Coronary artery (tissue), 2 donors: ENCODE measurements at regions not wholly inside any gene's neighbourhood (a gene's known extent, or its start where the extent isn't known, plus 50 kb on each side); places are given as distances from the start of the nearest gene placed in this dataset.

Experiments used
- DNase-seq: peaks from one replicate; pipeline ENCODE4 v3.0.0-alpha.2; 2017; ENCODE audit warnings: low spot score
- H3K27ac ChIP-seq, 2 donors: fragments of 200-600 bp; sonication (generic); one replicate each; pipeline ENCODE4 v1.5.1; 2016 to 2019
- H3K4me3 ChIP-seq: fragments of 200-600 bp; sonication (generic); 2 replicates; pipeline ENCODE4 v1.5.1; 2016; ENCODE audit warnings: mild to moderate bottlenecking, moderate library complexity
- CTCF ChIP-seq: fragments of 200-600 bp; sonication (generic); IDR thresholded peaks from one replicate; pipeline ENCODE4 v1.5.1; 2019; ENCODE audit warnings: antibody characterized with exemption

- H3K4me3 ChIP-seq: no peak overlapping the region
- no peak for TF ChIP-seq CTCF
- DNase-seq: no peak
- H3K27ac ChIP-seq: no peak overlapping the region
Measured at GRCh38 chr4:129403848-129404247, 307.9 kb downstream of the C4orf33 start.

DNA sequence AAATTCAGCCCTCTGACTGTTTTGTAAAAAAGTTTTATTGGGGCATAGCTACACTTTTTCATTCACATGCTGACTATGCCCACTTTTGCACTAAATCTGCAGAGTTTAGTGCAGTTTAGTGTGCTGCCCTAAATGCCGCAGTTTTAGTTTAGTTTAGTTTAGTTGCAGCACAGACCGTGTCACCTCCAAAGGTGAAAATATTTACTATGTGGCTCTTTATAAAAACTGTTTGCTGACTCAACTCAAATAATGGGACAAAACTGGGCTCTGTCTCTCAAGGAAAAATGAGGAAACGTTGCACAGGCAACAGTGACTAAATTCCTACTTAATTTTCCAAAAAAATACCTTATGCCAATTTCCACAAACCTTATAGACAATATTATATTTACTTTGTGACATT is 314.2 kb downstream of the C4orf33 start:
- DNase-seq: no peak
- TF ChIP-seq CTCF: no peak
- no peak overlapping the region for H3K27ac ChIP-seq
- no peak overlapping the region for H3K4me3 ChIP-seq

DNA sequence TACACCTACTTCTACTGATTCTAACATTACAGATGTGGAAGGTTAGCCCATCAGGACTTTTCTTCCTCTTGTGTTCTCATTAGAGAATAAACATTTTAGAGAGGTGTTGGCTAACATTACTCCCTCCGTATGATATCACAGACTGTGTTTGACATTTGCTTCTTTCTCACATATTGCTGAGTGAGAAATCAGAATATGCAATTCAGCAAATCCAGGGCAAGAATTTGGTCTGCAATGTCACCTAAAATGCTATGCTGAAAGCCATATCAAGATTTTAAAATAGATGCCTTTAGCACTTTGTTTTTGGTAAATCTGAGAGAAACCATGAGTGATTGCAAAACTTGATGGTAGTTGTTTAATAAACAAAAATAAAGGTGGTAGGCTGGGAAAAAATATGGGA is 319.1 kb downstream of the C4orf33 start:
- TF ChIP-seq CTCF: no peak
- H3K27ac ChIP-seq: no peak overlapping the region

GRCh38 chr4:129420637-129421036 is 324.7 kb downstream of the C4orf33 start:
- no peak for TF ChIP-seq CTCF
- H3K27ac ChIP-seq: no peak overlapping the region
- no peak for DNase-seq
- H3K4me3 ChIP-seq: no peak overlapping the region

More for the DNA sequence above, 319.1 kb downstream of the C4orf33 start:
- no peak for DNase-seq
- H3K4me3 ChIP-seq: no peak overlapping the region

- DNase-seq: no peak
- H3K4me3 ChIP-seq: no peak overlapping the region
- H3K27ac ChIP-seq: no peak overlapping the region
- no peak for TF ChIP-seq CTCF
Measured at GRCh38 chr4:129422277-129422676, 326.3 kb downstream of the C4orf33 start.

- DNase-seq: no peak
- Histone ChIP-seq H3K27ac (no peak overlapping the region), H3K4me3 (no peak overlapping the region)
- TF ChIP-seq CTCF: no peak
Measured at GRCh38 chr4:129428454-129428853, 332.5 kb downstream of the C4orf33 start.

GRCh38 chr4:129429581-129430320 is 333.8 kb downstream of the C4orf33 start:
- Histone ChIP-seq H3K4me3 (no peak overlapping the region), H3K27ac (no peak overlapping the region)
- DNase-seq: no peak
- no peak for TF ChIP-seq CTCF
